Transverse colon (tissue), 4 donors: ENCODE measurements at regions not wholly inside any gene's neighbourhood (a gene's known extent, or its start where the extent isn't known, plus 50 kb on each side); places are given as distances from the start of the nearest gene placed in this dataset.

Experiments used
- DNase-seq: peaks from one replicate; pipeline ENCODE4 v3.0.0-alpha.2; 2019
- H3K27ac ChIP-seq, 4 donors: fragments of 200-600 bp; sonication (generic); 2 replicates each; pipeline ENCODE4 v1.5.1; 2016 to 2018; ENCODE audit warnings: inconsistent platforms in 4 of 4
- H3K27me3 ChIP-seq: fragments of 200-600 bp; sonication (generic); 2 replicates; pipeline ENCODE4 v1.5.1; 2017; ENCODE audit warnings: inconsistent platforms
- H3K36me3 ChIP-seq, 4 donors: fragments of 200-600 bp; sonication (generic); 2 replicates each; pipeline ENCODE4 v1.5.1; 2017 to 2019; ENCODE audit warnings: inconsistent platforms in 4 of 4
- H3K4me1 ChIP-seq, 4 donors: fragments of 200-600 bp; sonication (generic); 2 replicates each; pipeline ENCODE4 v1.5.1; 2017 to 2020; ENCODE audit warnings: inconsistent platforms in 4 of 4
- H3K4me3 ChIP-seq, 4 donors: fragments of 200-600 bp; sonication (generic); 1 replicate in 1 of 4; 2 replicates in 3 of 4; pipeline versions ENCODE4 v1.5.1 to v1.6.1; 2017 to 2019; ENCODE audit warnings: inconsistent platforms in 4 of 4
- H3K9me3 ChIP-seq, 2 donors: fragments of 200-600 bp; sonication (generic); 2 replicates each; pipeline ENCODE4 v1.5.1; 2017 to 2019; ENCODE audit warnings: inconsistent platforms in 2 of 2
- CTCF ChIP-seq, 5 experiments: fragments of 200-600 bp in 3 of 5; fragments of 450-650 bp in 2 of 5; sonication (generic) in 3 of 5; IDR thresholded peaks; 1 replicate in 2 of 5; 2 replicates in 3 of 5; pipeline ENCODE4 v1.5.1; 2016 to 2017; ENCODE audit warnings: antibody characterized with exemption in 5 of 5, inconsistent platforms in 3 of 5, mild to moderate bottlenecking in 2 of 5, moderate library complexity in 1 of 5
- EP300 ChIP-seq: sonication (generic); formaldehyde crosslinking; IDR thresholded peaks from one replicate; pipeline ENCODE4 v1.6.1; 2017; ENCODE audit warnings: antibody characterized with exemption, low read depth
- POLR2A ChIP-seq: fragments of 450-650 bp; IDR thresholded peaks from one replicate; pipeline ENCODE4 v1.6.1; 2016; ENCODE audit warnings: antibody characterized with exemption, mild to moderate bottlenecking, moderate library complexity
- POLR2AphosphoS5 ChIP-seq, 3 donors: sonication (generic); formaldehyde crosslinking; IDR thresholded peaks; one replicate each; pipeline ENCODE4 v1.6.1; 2016; ENCODE audit warnings: antibody characterized with exemption in 3 of 3
- WGBS, 2 donors: methylation state at CpG; one replicate each; pipeline ENCODE4 v1.1.5; 2018; ENCODE audit warnings: low coverage in 1 of 2; 5-methylcytosine and 5-hydroxymethylcytosine counted together
- in situ Hi-C, 4 donors: fragments of 200-750 bp; cut with MboI; loops; one replicate each; pipeline versions ENCODE4 v1.15.0 to v1.15.1; 2017; ENCODE audit warnings: low sequenced_read_pairs in 3 of 4, low pct_ligation_motif_present in 1 of 4, low pct_unique_long_range_greater_than_20kb in 1 of 4
- intact Hi-C: fragments of 100-400 bp; cut with DNase I; formaldehyde crosslinking; loops from one replicate; pipeline ENCODE4 v1.15.1; 2023; ENCODE audit warnings: low total_unique reads

GRCh38 chr13:40186626-40187323 is 479.7 kb downstream of the FOXO1 start:
- WGBS, 2 donors, result 84 to 85% methylated on average over 4 to 9 of the region's 9 CpGs
- intact Hi-C loops (no loop called here), in situ Hi-C loops (no loop called here)
- no peak for DNase-seq
- no peak for TF ChIP-seq CTCF (IDR thresholded peaks at IDR 0.05)
- no peak for TF ChIP-seq POLR2AphosphoS5 (IDR thresholded peaks at IDR 0.05)
- TF ChIP-seq EP300, result no peak
- TF ChIP-seq POLR2A, result no peak
- H3K4me1 ChIP-seq, result peaks cover 10 to 27% (median 13%) of the 10 kb centered on the region in 4 donors
- no peak overlapping the region for H3K27ac ChIP-seq
- no peaks in the 10 kb centered on the region for H3K27me3 ChIP-seq
- no peak overlapping the region for H3K4me3 ChIP-seq
- no peaks in the 10 kb centered on the region for H3K9me3 ChIP-seq
- H3K36me3 ChIP-seq, result no peaks in the 10 kb centered on the region

GRCh38 chr13:40187324-40187795 is 479.1 kb downstream of the FOXO1 start:
- DNase-seq, result no peak

GRCh38 chr13:40187841-40188591 is 478.4 kb downstream of the FOXO1 start:
- DNase-seq, result no peak

More at GRCh38 chr13:40187324-40187795, 479.1 kb downstream of the FOXO1 start:
- TF ChIP-seq CTCF (IDR thresholded peaks at IDR 0.05) (no peak), POLR2AphosphoS5 (IDR thresholded peaks at IDR 0.05) (no peak), EP300 (no peak), POLR2A (no peak)
- intact Hi-C loops, result no loop called here
- Histone ChIP-seq H3K4me1 (peaks cover 10 to 30% (median 13%) of the 10 kb centered on the region in 4 donors), H3K36me3 (no peaks in the 10 kb centered on the region), H3K4me3 (no peak overlapping the region), H3K27me3 (no peaks in the 10 kb centered on the region), H3K9me3 (no peaks in the 10 kb centered on the region), H3K27ac (peak overlapping the region; percentile 2 to 78 (median 46))
- in situ Hi-C loops, result no loop called here
- 84 to 100% methylated on average over 3 to 12 of the region's 12 CpGs for WGBS, 2 donors

More at GRCh38 chr13:40187841-40188591, 478.4 kb downstream of the FOXO1 start:
- 81% methylated on average over 27 of the region's 27 CpGs; no CpG with 5 or more reads in 1 of the 2 donors for WGBS, 2 donors
- Histone ChIP-seq H3K9me3 (no peaks in the 10 kb centered on the region), H3K4me3 (no peak overlapping the region), H3K36me3 (no peaks in the 10 kb centered on the region), H3K27me3 (no peaks in the 10 kb centered on the region), H3K27ac (peak overlapping the region; percentile 2 to 78 (median 46)), H3K4me1 (peaks cover 10 to 30% (median 13%) of the 10 kb centered on the region in 4 donors)
- in situ Hi-C loops, result no loop called here
- intact Hi-C loops, result no loop called here
- no peak for TF ChIP-seq POLR2A
- TF ChIP-seq CTCF (IDR thresholded peaks at IDR 0.05), result no peak
- TF ChIP-seq EP300, result no peak
- no peak for TF ChIP-seq POLR2AphosphoS5 (IDR thresholded peaks at IDR 0.05)
